Esophagus squamous epithelium (tissue), 5 donors: ENCODE measurements at regions not wholly inside any gene's neighbourhood (a gene's known extent, or its start where the extent isn't known, plus 50 kb on each side); places are given as distances from the start of the nearest gene placed in this dataset.

Experiments used
- DNase-seq: peaks from one replicate; lab custom pipeline; 2025; lab: John Stamatoyannopoulos, UW
- H3K27ac ChIP-seq, 4 donors: fragments of 200-600 bp; sonication (generic); one replicate each; pipeline ENCODE4 v1.5.1; 2016 to 2019; ENCODE audit warnings: mild to moderate bottlenecking in 1 of 4
- H3K27me3 ChIP-seq, 4 donors: fragments of 200-600 bp; sonication (generic); 1 replicate in 3 of 4; 2 replicates in 1 of 4; pipeline versions ENCODE4 v1.5.1 to v1.6.0; 2017 to 2021; ENCODE audit warnings: antibody characterized with exemption in 1 of 4
- H3K36me3 ChIP-seq, 3 donors: fragments of 200-600 bp; sonication (generic); one replicate each; pipeline ENCODE4 v1.5.1; 2016 to 2019
- H3K4me1 ChIP-seq, 3 donors: fragments of 200-600 bp; sonication (generic); one replicate each; pipeline ENCODE4 v1.5.1; 2017 to 2019
- H3K4me3 ChIP-seq, 4 donors: fragments of 200-600 bp; sonication (generic); 1 replicate in 3 of 4; 2 replicates in 1 of 4; pipeline ENCODE4 v1.5.1; 2016 to 2019; ENCODE audit warnings: mild to moderate bottlenecking in 2 of 4, moderate library complexity in 1 of 4
- H3K9me3 ChIP-seq, 3 donors: fragments of 200-600 bp; sonication (generic); one replicate each; pipeline ENCODE4 v1.5.1; 2016 to 2019
- CTCF ChIP-seq, 6 experiments: fragments of 450-650 bp in 4 of 6; fragments of 200-600 bp in 2 of 6; sonication (generic) in 2 of 6; IDR thresholded peaks; one replicate each; pipeline ENCODE4 v1.5.1; 2016 to 2019; ENCODE audit warnings: antibody characterized with exemption in 6 of 6, mild to moderate bottlenecking in 4 of 6, moderate library complexity in 4 of 6
- POLR2A ChIP-seq, 4 donors: fragments of 450-650 bp; IDR thresholded peaks; one replicate each; pipeline ENCODE4 v1.6.1; 2017; ENCODE audit warnings: antibody characterized with exemption in 4 of 4, mild to moderate bottlenecking in 4 of 4, moderate library complexity in 3 of 4
- WGBS, 2 donors: methylation state at CpG; one replicate each; pipeline ENCODE4 v1.1.5; 2018; 5-methylcytosine and 5-hydroxymethylcytosine counted together
- intact Hi-C: fragments of 100-400 bp; cut with DNase I; formaldehyde crosslinking; loops from one replicate; pipeline ENCODE4 v1.15.0; 2022
- donor health status: DM: yes; HTN: yes; CAD: no.

- Histone ChIP-seq H3K36me3 (no peaks in the 10 kb centered on the region), H3K27me3 (no peaks in the 10 kb centered on the region), H3K9me3 (peaks cover 0 to 7% (median 0%) of the 10 kb centered on the region in 3 donors), H3K4me3 (no peak overlapping the region), H3K27ac (no peak overlapping the region), H3K4me1 (peaks cover 4 to 13% (median 7%) of the 10 kb centered on the region in 3 donors)
- DNase-seq: no peak
- no peak for TF ChIP-seq POLR2A (IDR thresholded peaks at IDR 0.05)
- no peak for TF ChIP-seq CTCF (IDR thresholded peaks at IDR 0.05)
- 46 to 52% methylated on average over 1 of the region's 1 CpG for WGBS, 2 donors
- intact Hi-C loops: no loop called here
These were observed 180.1 kb upstream of the BCL6 start for GRCh38 chr3:187925326-187925725.

GRCh38 chr3:187926620-187927019, 181.4 kb upstream of the BCL6 start:
- H3K36me3 ChIP-seq: no peaks in the 10 kb centered on the region
- no peak for TF ChIP-seq CTCF (IDR thresholded peaks at IDR 0.05)
- TF ChIP-seq POLR2A (IDR thresholded peaks at IDR 0.05): no peak
- peaks cover 0 to 7% (median 0%) of the 10 kb centered on the region in 3 donors for H3K9me3 ChIP-seq
- H3K4me3 ChIP-seq: no peak overlapping the region
- intact Hi-C loops: no loop called here
- WGBS, 2 donors: 50% methylated on average over 2 to 3 of the region's 3 CpGs
- no peak overlapping the region for H3K27ac ChIP-seq
- no peaks in the 10 kb centered on the region for H3K27me3 ChIP-seq
- H3K4me1 ChIP-seq: peaks cover 0 to 4% (median 3%) of the 10 kb centered on the region in 3 donors
- DNase-seq: no peak

- TF ChIP-seq POLR2A (IDR thresholded peaks at IDR 0.05) (no peak), CTCF (IDR thresholded peaks at IDR 0.05) (no peak)
- DNase-seq: no peak
- H3K27me3 ChIP-seq: no peaks in the 10 kb centered on the region
- no peaks in the 10 kb centered on the region for H3K36me3 ChIP-seq
- intact Hi-C loops: no loop called here
- no peaks in the 10 kb centered on the region for H3K4me1 ChIP-seq
- 88 to 90% methylated on average over 1 of the region's 1 CpG for WGBS, 2 donors
- H3K4me3 ChIP-seq: no peak overlapping the region
- peaks cover 0 to 7% (median 0%) of the 10 kb centered on the region in 3 donors for H3K9me3 ChIP-seq
- H3K27ac ChIP-seq: no peak overlapping the region
These were observed 182.3 kb upstream of the BCL6 start for GRCh38 chr3:187927565-187927964.

DNA sequence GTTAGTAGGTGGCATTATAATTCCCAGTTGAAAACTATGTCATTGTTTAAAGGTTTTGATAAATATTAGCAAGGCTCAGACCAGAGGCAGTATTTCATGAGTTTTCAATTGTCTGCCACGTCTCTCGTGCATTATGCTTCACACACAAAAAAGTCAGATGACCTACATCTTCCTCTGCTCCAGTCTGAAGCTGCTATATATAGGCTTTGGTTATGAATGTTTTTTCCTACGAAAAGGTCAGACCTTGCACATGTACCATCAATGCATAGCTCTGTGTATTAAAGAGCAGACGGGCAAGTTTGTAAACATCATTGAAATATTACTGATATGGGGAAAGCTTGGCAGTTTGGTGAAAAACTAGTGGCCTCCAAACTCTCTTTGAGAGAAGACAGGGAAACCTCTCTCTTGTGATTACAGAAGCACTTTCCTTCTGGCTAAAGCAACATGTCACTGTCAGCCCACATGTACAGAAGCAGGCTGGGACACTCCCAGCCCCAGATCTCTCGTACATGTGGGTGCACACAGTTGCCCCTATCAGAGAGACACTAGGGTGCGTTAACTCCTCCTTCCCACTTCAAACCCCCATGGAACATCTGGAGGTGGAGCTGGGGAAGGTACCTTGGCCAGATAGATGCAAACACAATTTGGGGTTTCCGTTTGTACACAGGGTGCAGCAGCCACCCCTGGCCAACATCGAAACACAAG, 184.0 kb upstream of the BCL6 start:
- Histone ChIP-seq H3K9me3 (peaks cover 0 to 6% (median 0%) of the 10 kb centered on the region in 3 donors), H3K36me3 (no peaks in the 10 kb centered on the region), H3K4me1 (no peaks in the 10 kb centered on the region), H3K4me3 (no peak overlapping the region), H3K27ac (no peak overlapping the region), H3K27me3 (no peaks in the 10 kb centered on the region)
- intact Hi-C loops: no loop called here
- no peak for TF ChIP-seq POLR2A (IDR thresholded peaks at IDR 0.05)
- no peak for TF ChIP-seq CTCF (IDR thresholded peaks at IDR 0.05)
- 70 to 74% methylated on average over 6 to 8 of the region's 8 CpGs for WGBS, 2 donors
- no peak for DNase-seq

GRCh38 chr3:187930021-187930420, 184.8 kb upstream of the BCL6 start:
- H3K4me1 ChIP-seq: no peaks in the 10 kb centered on the region
- no peaks in the 10 kb centered on the region for H3K36me3 ChIP-seq
- H3K4me3 ChIP-seq: no peak overlapping the region
- TF ChIP-seq CTCF (IDR thresholded peaks at IDR 0.05): no peak
- H3K27ac ChIP-seq: no peak overlapping the region
- no peak for DNase-seq
- WGBS, 2 donors: 61 to 69% methylated on average over 3 of the region's 3 CpGs
- no peaks in the 10 kb centered on the region for H3K9me3 ChIP-seq
- no peaks in the 10 kb centered on the region for H3K27me3 ChIP-seq
- intact Hi-C loops: no loop called here
